ENCODE measurements at regions not wholly inside any gene's neighbourhood (a gene's known extent, or its start where the extent isn't known, plus 50 kb on each side); places are given as distances from the start of the nearest gene placed in this dataset.

GRCh38 chr2:38230756-38231155, 146.3 kb downstream of the ATL2 start:
- H3K9me3 ChIP-seq = no peaks in the 10 kb centered on the region
- TF ChIP-seq CTCF (IDR thresholded peaks at IDR 0.05) = no peak
- no peaks in the 10 kb centered on the region for H3K36me3 ChIP-seq
- peaks cover 0 to 7% (median 1%) of the 10 kb centered on the region in 4 donors for H3K4me1 ChIP-seq
- H3K27ac ChIP-seq = no peak overlapping the region
- no peaks in the 10 kb centered on the region for H3K27me3 ChIP-seq
- intact Hi-C loops (cut with DNase I; ENCODE audit: low total_unique reads) = no loop called here
- no peak overlapping the region for H3K4me3 ChIP-seq
- DNase-seq = no peak

- no peaks in the 10 kb centered on the region for H3K9me3 ChIP-seq
- H3K27me3 ChIP-seq = no peaks in the 10 kb centered on the region
- H3K4me1 ChIP-seq = peaks cover 0 to 4% (median 1%) of the 10 kb centered on the region in 4 donors
- no peak overlapping the region for H3K27ac ChIP-seq
- no peak for DNase-seq
- intact Hi-C loops (cut with DNase I; ENCODE audit: low total_unique reads) = no loop called here
- no peak for TF ChIP-seq CTCF (IDR thresholded peaks at IDR 0.05)
- H3K4me3 ChIP-seq = no peak overlapping the region
- no peaks in the 10 kb centered on the region for H3K36me3 ChIP-seq
Measured at GRCh38 chr2:38228753-38229152, 148.3 kb downstream of the ATL2 start.

GRCh38 chr2:38224821-38225437, 149.0 kb upstream of the CYP1B1 start:
- Histone ChIP-seq H3K9me3 (no peaks in the 10 kb centered on the region), H3K36me3 (no peaks in the 10 kb centered on the region), H3K4me3 (no peak overlapping the region), H3K27me3 (no peaks in the 10 kb centered on the region), H3K27ac (no peak overlapping the region), H3K4me1 (no peaks in the 10 kb centered on the region)
- no peak for TF ChIP-seq CTCF (IDR thresholded peaks at IDR 0.05)
- DNase-seq = no peak
- intact Hi-C loops (cut with DNase I; ENCODE audit: low total_unique reads) = no loop called here

- DNase-seq = no peak
- Histone ChIP-seq H3K27me3 (no peaks in the 10 kb centered on the region), H3K9me3 (no peaks in the 10 kb centered on the region), H3K27ac (no peak overlapping the region), H3K4me1 (no peaks in the 10 kb centered on the region), H3K36me3 (no peaks in the 10 kb centered on the region), H3K4me3 (no peak overlapping the region)
- no peak for TF ChIP-seq CTCF (IDR thresholded peaks at IDR 0.05)
- intact Hi-C loops (cut with DNase I; ENCODE audit: low total_unique reads) = no loop called here
Measured at GRCh38 chr2:38224181-38224580, 148.2 kb upstream of the CYP1B1 start.

- intact Hi-C loops (cut with DNase I; ENCODE audit: low total_unique reads) = no loop called here
- H3K27ac ChIP-seq = no peak overlapping the region
- H3K9me3 ChIP-seq = no peaks in the 10 kb centered on the region
- no peak overlapping the region for H3K4me3 ChIP-seq
- H3K4me1 ChIP-seq = no peaks in the 10 kb centered on the region
- no peaks in the 10 kb centered on the region for H3K36me3 ChIP-seq
- TF ChIP-seq CTCF (IDR thresholded peaks at IDR 0.05) = no peak
- no peak for DNase-seq
- peaks cover 0 to 2% of the 10 kb centered on the region in 2 donors for H3K27me3 ChIP-seq
Measured at GRCh38 chr2:38223256-38223655, 147.3 kb upstream of the CYP1B1 start.

- peaks cover 0 to 3% of the 10 kb centered on the region in 2 donors for H3K27me3 ChIP-seq
- no peaks in the 10 kb centered on the region for H3K36me3 ChIP-seq
- no peaks in the 10 kb centered on the region for H3K4me1 ChIP-seq
- no peak overlapping the region for H3K27ac ChIP-seq
- no peak for DNase-seq
- H3K4me3 ChIP-seq = no peak overlapping the region
- TF ChIP-seq CTCF (IDR thresholded peaks at IDR 0.05) = no peak
- intact Hi-C loops (cut with DNase I; ENCODE audit: low total_unique reads) = no loop called here
- no peaks in the 10 kb centered on the region for H3K9me3 ChIP-seq
Measured at GRCh38 chr2:38220164-38220563, 144.2 kb upstream of the CYP1B1 start.
